ENCODE measurements at regions not wholly inside any gene's neighbourhood (a gene's known extent, or its start where the extent isn't known, plus 50 kb on each side); places are given as distances from the start of the nearest gene placed in this dataset.

DNA sequence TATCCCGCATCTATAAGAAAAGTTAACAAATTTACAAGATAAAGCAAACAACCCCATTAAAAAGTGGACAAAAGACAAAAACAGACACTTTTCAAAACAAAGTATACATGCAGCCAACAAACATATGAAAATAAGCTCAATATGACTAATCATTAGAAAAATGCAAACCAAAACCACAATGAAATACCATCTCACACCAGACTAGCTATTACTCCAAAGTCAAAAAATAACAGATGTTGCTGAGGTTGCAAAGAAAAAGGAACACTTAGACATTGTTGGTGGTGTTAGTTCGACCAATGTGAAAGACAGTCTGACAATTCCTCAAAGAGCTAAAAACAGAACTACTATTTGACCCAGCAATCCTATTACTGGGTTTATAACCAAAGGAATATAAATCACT, 968.6 kb upstream of the USP15 start:
- TF ChIP-seq, protein P1, sequence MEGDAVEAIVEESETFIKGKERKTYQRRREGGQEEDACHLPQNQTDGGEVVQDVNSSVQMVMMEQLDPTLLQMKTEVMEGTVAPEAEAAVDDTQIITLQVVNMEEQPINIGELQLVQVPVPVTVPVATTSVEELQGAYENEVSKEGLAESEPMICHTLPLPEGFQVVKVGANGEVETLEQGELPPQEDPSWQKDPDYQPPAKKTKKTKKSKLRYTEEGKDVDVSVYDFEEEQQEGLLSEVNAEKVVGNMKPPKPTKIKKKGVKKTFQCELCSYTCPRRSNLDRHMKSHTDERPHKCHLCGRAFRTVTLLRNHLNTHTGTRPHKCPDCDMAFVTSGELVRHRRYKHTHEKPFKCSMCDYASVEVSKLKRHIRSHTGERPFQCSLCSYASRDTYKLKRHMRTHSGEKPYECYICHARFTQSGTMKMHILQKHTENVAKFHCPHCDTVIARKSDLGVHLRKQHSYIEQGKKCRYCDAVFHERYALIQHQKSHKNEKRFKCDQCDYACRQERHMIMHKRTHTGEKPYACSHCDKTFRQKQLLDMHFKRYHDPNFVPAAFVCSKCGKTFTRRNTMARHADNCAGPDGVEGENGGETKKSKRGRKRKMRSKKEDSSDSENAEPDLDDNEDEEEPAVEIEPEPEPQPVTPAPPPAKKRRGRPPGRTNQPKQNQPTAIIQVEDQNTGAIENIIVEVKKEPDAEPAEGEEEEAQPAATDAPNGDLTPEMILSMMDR (IDR thresholded peaks at IDR 0.05; ENCODE audit: low read depth, low read length, missing input control) = no peak
- TF ChIP-seq RAD21 (IDR thresholded peaks at IDR 0.05) = no peak
- no peak for TF ChIP-seq TAF1 (conservative IDR thresholded peaks at IDR 0.05)
- no peak for TF ChIP-seq GABPA (IDR thresholded peaks at IDR 0.05 in 1 of 2, conservative IDR thresholded peaks at IDR 0.05 in 1 of 2)
- no peak for TF ChIP-seq EGR1 (IDR thresholded peaks at IDR 0.05; ENCODE audit: low read depth in 2 of 2)
- TF ChIP-seq, protein P2, sequence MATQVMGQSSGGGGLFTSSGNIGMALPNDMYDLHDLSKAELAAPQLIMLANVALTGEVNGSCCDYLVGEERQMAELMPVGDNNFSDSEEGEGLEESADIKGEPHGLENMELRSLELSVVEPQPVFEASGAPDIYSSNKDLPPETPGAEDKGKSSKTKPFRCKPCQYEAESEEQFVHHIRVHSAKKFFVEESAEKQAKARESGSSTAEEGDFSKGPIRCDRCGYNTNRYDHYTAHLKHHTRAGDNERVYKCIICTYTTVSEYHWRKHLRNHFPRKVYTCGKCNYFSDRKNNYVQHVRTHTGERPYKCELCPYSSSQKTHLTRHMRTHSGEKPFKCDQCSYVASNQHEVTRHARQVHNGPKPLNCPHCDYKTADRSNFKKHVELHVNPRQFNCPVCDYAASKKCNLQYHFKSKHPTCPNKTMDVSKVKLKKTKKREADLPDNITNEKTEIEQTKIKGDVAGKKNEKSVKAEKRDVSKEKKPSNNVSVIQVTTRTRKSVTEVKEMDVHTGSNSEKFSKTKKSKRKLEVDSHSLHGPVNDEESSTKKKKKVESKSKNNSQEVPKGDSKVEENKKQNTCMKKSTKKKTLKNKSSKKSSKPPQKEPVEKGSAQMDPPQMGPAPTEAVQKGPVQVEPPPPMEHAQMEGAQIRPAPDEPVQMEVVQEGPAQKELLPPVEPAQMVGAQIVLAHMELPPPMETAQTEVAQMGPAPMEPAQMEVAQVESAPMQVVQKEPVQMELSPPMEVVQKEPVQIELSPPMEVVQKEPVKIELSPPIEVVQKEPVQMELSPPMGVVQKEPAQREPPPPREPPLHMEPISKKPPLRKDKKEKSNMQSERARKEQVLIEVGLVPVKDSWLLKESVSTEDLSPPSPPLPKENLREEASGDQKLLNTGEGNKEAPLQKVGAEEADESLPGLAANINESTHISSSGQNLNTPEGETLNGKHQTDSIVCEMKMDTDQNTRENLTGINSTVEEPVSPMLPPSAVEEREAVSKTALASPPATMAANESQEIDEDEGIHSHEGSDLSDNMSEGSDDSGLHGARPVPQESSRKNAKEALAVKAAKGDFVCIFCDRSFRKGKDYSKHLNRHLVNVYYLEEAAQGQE (IDR thresholded peaks at IDR 0.05) = no peak
- TF ChIP-seq, protein P3, sequence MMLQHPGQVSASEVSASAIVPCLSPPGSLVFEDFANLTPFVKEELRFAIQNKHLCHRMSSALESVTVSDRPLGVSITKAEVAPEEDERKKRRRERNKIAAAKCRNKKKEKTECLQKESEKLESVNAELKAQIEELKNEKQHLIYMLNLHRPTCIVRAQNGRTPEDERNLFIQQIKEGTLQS (IDR thresholded peaks at IDR 0.05) = no peak
